ENCODE measurements at regions not wholly inside any gene's neighbourhood (a gene's known extent, or its start where the extent isn't known, plus 50 kb on each side); places are given as distances from the start of the nearest gene placed in this dataset.

- TF ChIP-seq, protein P1, sequence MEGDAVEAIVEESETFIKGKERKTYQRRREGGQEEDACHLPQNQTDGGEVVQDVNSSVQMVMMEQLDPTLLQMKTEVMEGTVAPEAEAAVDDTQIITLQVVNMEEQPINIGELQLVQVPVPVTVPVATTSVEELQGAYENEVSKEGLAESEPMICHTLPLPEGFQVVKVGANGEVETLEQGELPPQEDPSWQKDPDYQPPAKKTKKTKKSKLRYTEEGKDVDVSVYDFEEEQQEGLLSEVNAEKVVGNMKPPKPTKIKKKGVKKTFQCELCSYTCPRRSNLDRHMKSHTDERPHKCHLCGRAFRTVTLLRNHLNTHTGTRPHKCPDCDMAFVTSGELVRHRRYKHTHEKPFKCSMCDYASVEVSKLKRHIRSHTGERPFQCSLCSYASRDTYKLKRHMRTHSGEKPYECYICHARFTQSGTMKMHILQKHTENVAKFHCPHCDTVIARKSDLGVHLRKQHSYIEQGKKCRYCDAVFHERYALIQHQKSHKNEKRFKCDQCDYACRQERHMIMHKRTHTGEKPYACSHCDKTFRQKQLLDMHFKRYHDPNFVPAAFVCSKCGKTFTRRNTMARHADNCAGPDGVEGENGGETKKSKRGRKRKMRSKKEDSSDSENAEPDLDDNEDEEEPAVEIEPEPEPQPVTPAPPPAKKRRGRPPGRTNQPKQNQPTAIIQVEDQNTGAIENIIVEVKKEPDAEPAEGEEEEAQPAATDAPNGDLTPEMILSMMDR (conservative IDR thresholded peaks at IDR 0.05) = no peak
- no peak for TF ChIP-seq EZH2 (IDR thresholded peaks at IDR 0.05; ENCODE audit: low read depth)
Measured at GRCh38 chr6:141963543-141964295, 169.0 kb upstream of the GJE1 start.

All from PC-9 (cell line).